CD8-positive, alpha-beta memory T cell (primary cell): ENCODE measurements at regions not wholly inside any gene's neighbourhood (a gene's known extent, or its start where the extent isn't known, plus 50 kb on each side); places are given as distances from the start of the nearest gene placed in this dataset.

Experiments used
- CTCF ChIA-PET: fragments of 350-600 bp; sonication (Branson Sonifier 250); formaldehyde crosslinking; loops from one replicate; lab custom pipeline; 2021; ENCODE audit warnings: antibody characterized with exemption; lab: Charles Lee
- POLR2A ChIA-PET: fragments of 350-600 bp; sonication (Branson Sonifier 250); formaldehyde crosslinking; loops from one replicate; lab custom pipeline; 2021; ENCODE audit warnings: antibody characterized with exemption; lab: Charles Lee
- DNase-seq, 5 donors: peaks; one replicate each; pipeline versions ENCODE4 v3.0.0 to v3.0.0-alpha.2; 2020 to 2022; ENCODE audit warnings: mixed read lengths in 1 of 5
- H3K27ac ChIP-seq: one replicate; pipeline ENCODE4 v1.7.0; 2013; ENCODE audit warnings: low read depth, mild to moderate bottlenecking, low read length, moderate library complexity
- H3K27me3 ChIP-seq: 2 replicates; pipeline ENCODE4 v1.7.0; 2013; ENCODE audit warnings: low read length, mild to moderate bottlenecking; ENCODE audit not compliant: insufficient read depth, poor library complexity, severe bottlenecking
- H3K36me3 ChIP-seq: 2 replicates; pipeline ENCODE4 v1.7.0; 2013; ENCODE audit warnings: mild to moderate bottlenecking, low read length, moderate library complexity; ENCODE audit not compliant: insufficient read depth
- H3K4me1 ChIP-seq: 2 replicates; pipeline ENCODE4 v1.7.0; 2013; ENCODE audit warnings: mild to moderate bottlenecking, low read length, moderate library complexity; ENCODE audit not compliant: insufficient read depth
- H3K4me3 ChIP-seq: 2 replicates; pipeline ENCODE4 v1.7.0; 2013; ENCODE audit warnings: mild to moderate bottlenecking, low read length
- H3K9me3 ChIP-seq: 2 replicates; pipeline ENCODE4 v1.7.0; 2013; ENCODE audit warnings: mild to moderate bottlenecking, low read length
- H3K27ac Mint-ChIP-seq, 8 donors: one replicate each; pipeline ENCODE4 v1.8.0; 2020 to 2021; ENCODE audit warnings: mixed read lengths in 8 of 8, mild to moderate bottlenecking in 6 of 8, inconsistent platforms in 3 of 8, moderate library complexity in 3 of 8
- H3K27me3 Mint-ChIP-seq, 2 donors: one replicate each; pipeline ENCODE4 v1.8.0; 2020 to 2021; ENCODE audit warnings: mixed read lengths in 2 of 2, mild to moderate bottlenecking in 1 of 2, moderate library complexity in 1 of 2
- H3K36me3 Mint-ChIP-seq, 3 donors: one replicate each; pipeline ENCODE4 v1.8.0; 2020 to 2021; ENCODE audit warnings: mixed read lengths in 3 of 3, inconsistent platforms in 1 of 3, mild to moderate bottlenecking in 1 of 3
- H3K4me1 Mint-ChIP-seq, 3 donors: one replicate each; pipeline ENCODE4 v1.8.0; 2020 to 2021; ENCODE audit warnings: mixed read lengths in 3 of 3, inconsistent platforms in 1 of 3, mild to moderate bottlenecking in 1 of 3
- H3K4me3 Mint-ChIP-seq, 7 donors: one replicate each; pipeline ENCODE4 v1.8.0; 2020 to 2021; ENCODE audit warnings: mixed read lengths in 7 of 7, mild to moderate bottlenecking in 6 of 7, moderate library complexity in 4 of 7, inconsistent platforms in 2 of 7
- H3K9me3 Mint-ChIP-seq, 5 donors: one replicate each; pipeline ENCODE4 v1.8.0; 2020 to 2022; ENCODE audit warnings: mixed read lengths in 5 of 5, mild to moderate bottlenecking in 3 of 5, moderate library complexity in 2 of 5, inconsistent platforms in 1 of 5

- Mint-ChIP-seq H3K9me3 (peaks cover 0 to 7% (median 2%) of the 10 kb centered on the region in 5 donors), H3K36me3 (no peaks in the 10 kb centered on the region), H3K27ac (no peak overlapping the region), H3K27me3 (peaks cover 1 to 10% of the 10 kb centered on the region in 2 donors), H3K4me1 (no peaks in the 10 kb centered on the region), H3K4me3 (no peak overlapping the region)
- POLR2A ChIA-PET: no interaction called here
- CTCF ChIA-PET: no interaction called here
- Histone ChIP-seq H3K36me3 (no peaks in the 10 kb centered on the region), H3K9me3 (no peaks in the 10 kb centered on the region), H3K4me3 (no peak overlapping the region), H3K27ac (no peak overlapping the region), H3K4me1 (no peaks in the 10 kb centered on the region), H3K27me3 (no peaks in the 10 kb centered on the region)
- DNase-seq: no peak
These were observed 99.4 kb upstream of the PLEKHA5 start for GRCh38 chr12:19030180-19030579.

GRCh38 chr12:19030603-19031002, 98.9 kb upstream of the PLEKHA5 start:
- ChIA-PET POLR2A (no interaction called here), CTCF (no interaction called here)
- no peak for DNase-seq
- no peaks in the 10 kb centered on the region for H3K36me3 Mint-ChIP-seq
- Histone ChIP-seq H3K9me3 (no peaks in the 10 kb centered on the region), H3K36me3 (no peaks in the 10 kb centered on the region), H3K4me3 (no peak overlapping the region), H3K27ac (no peak overlapping the region), H3K4me1 (no peaks in the 10 kb centered on the region), H3K27me3 (no peaks in the 10 kb centered on the region)
- no peaks in the 10 kb centered on the region for H3K4me1 Mint-ChIP-seq
- H3K9me3 Mint-ChIP-seq: peaks cover 0 to 7% (median 2%) of the 10 kb centered on the region in 5 donors
- H3K4me3 Mint-ChIP-seq: no peak overlapping the region
- H3K27ac Mint-ChIP-seq: no peak overlapping the region
- H3K27me3 Mint-ChIP-seq: peaks cover 1 to 10% of the 10 kb centered on the region in 2 donors

- Histone ChIP-seq H3K9me3 (no peaks in the 10 kb centered on the region), H3K4me1 (no peaks in the 10 kb centered on the region), H3K4me3 (no peak overlapping the region), H3K27ac (no peak overlapping the region), H3K36me3 (no peaks in the 10 kb centered on the region), H3K27me3 (no peaks in the 10 kb centered on the region)
- Mint-ChIP-seq H3K4me1 (no peaks in the 10 kb centered on the region), H3K36me3 (no peaks in the 10 kb centered on the region), H3K4me3 (no peak overlapping the region), H3K9me3 (peaks cover 0 to 7% (median 2%) of the 10 kb centered on the region in 5 donors), H3K27me3 (peaks cover 1 to 10% of the 10 kb centered on the region in 2 donors), H3K27ac (peak overlapping the region in 1 of 8 donors; percentile 44)
- ChIA-PET CTCF (no interaction called here), POLR2A (no interaction called here)
- no peak for DNase-seq
These were observed 98.5 kb upstream of the PLEKHA5 start for GRCh38 chr12:19031032-19031431.

- no peaks in the 10 kb centered on the region for H3K27me3 ChIP-seq
- POLR2A ChIA-PET: no interaction called here
- no peak for DNase-seq
These were observed 96.7 kb upstream of the PLEKHA5 start for GRCh38 chr12:19032826-19033225.

GRCh38 chr12:19033244-19033643, 96.3 kb upstream of the PLEKHA5 start:
- peaks cover 0 to 7% (median 2%) of the 10 kb centered on the region in 5 donors for H3K9me3 Mint-ChIP-seq
- POLR2A ChIA-PET: no interaction called here
- H3K27me3 ChIP-seq: no peaks in the 10 kb centered on the region
- DNase-seq: no peak
- CTCF ChIA-PET: no interaction called here
- no peaks in the 10 kb centered on the region for H3K4me1 ChIP-seq
- H3K27ac Mint-ChIP-seq: no peak overlapping the region
- H3K27me3 Mint-ChIP-seq: peaks cover under 1 to 3% of the 10 kb centered on the region in 2 donors
- H3K4me3 Mint-ChIP-seq: no peak overlapping the region
- H3K4me3 ChIP-seq: no peak overlapping the region
- no peaks in the 10 kb centered on the region for H3K36me3 Mint-ChIP-seq
- no peaks in the 10 kb centered on the region for H3K4me1 Mint-ChIP-seq
- H3K9me3 ChIP-seq: no peaks in the 10 kb centered on the region
- H3K27ac ChIP-seq: no peak overlapping the region
- no peaks in the 10 kb centered on the region for H3K36me3 ChIP-seq

More at GRCh38 chr12:19032826-19033225, 96.7 kb upstream of the PLEKHA5 start:
- no peaks in the 10 kb centered on the region for H3K4me1 Mint-ChIP-seq
- H3K27me3 Mint-ChIP-seq: peaks cover 0 to 5% of the 10 kb centered on the region in 2 donors
- Histone ChIP-seq H3K4me1 (no peaks in the 10 kb centered on the region), H3K9me3 (no peaks in the 10 kb centered on the region), H3K4me3 (no peak overlapping the region), H3K36me3 (no peaks in the 10 kb centered on the region), H3K27ac (no peak overlapping the region)
- H3K9me3 Mint-ChIP-seq: peaks cover 0 to 7% (median 2%) of the 10 kb centered on the region in 5 donors
- H3K4me3 Mint-ChIP-seq: no peak overlapping the region
- CTCF ChIA-PET: no interaction called here
- H3K36me3 Mint-ChIP-seq: no peaks in the 10 kb centered on the region
- H3K27ac Mint-ChIP-seq: no peak overlapping the region

GRCh38 chr12:19034937-19035336, 94.6 kb upstream of the PLEKHA5 start:
- CTCF ChIA-PET: no interaction called here
- POLR2A ChIA-PET: no interaction called here
- Histone ChIP-seq H3K4me3 (no peak overlapping the region), H3K27me3 (no peaks in the 10 kb centered on the region), H3K36me3 (no peaks in the 10 kb centered on the region), H3K9me3 (no peaks in the 10 kb centered on the region), H3K27ac (no peak overlapping the region), H3K4me1 (no peaks in the 10 kb centered on the region)
- Mint-ChIP-seq H3K27me3 (peaks cover 0 to 2% of the 10 kb centered on the region in 2 donors), H3K27ac (no peak overlapping the region), H3K9me3 (peaks cover 0 to 7% (median 2%) of the 10 kb centered on the region in 5 donors), H3K4me3 (no peak overlapping the region), H3K4me1 (no peaks in the 10 kb centered on the region), H3K36me3 (no peaks in the 10 kb centered on the region)
- DNase-seq: no peak

- Mint-ChIP-seq H3K4me3 (no peak overlapping the region), H3K27me3 (peaks cover 2 to 4% of the 10 kb centered on the region in 2 donors), H3K27ac (no peak overlapping the region), H3K9me3 (peaks cover 0 to 7% (median 2%) of the 10 kb centered on the region in 5 donors), H3K4me1 (no peaks in the 10 kb centered on the region), H3K36me3 (no peaks in the 10 kb centered on the region)
- H3K36me3 ChIP-seq: no peaks in the 10 kb centered on the region
- H3K27ac ChIP-seq: no peak overlapping the region
- H3K27me3 ChIP-seq: no peaks in the 10 kb centered on the region
- DNase-seq: no peak
- no peaks in the 10 kb centered on the region for H3K9me3 ChIP-seq
- no peaks in the 10 kb centered on the region for H3K4me1 ChIP-seq
- ChIA-PET POLR2A (no interaction called here), CTCF (no interaction called here)
- no peak overlapping the region for H3K4me3 ChIP-seq
These were observed 94.0 kb upstream of the PLEKHA5 start for GRCh38 chr12:19035536-19035935.

- Mint-ChIP-seq H3K27me3 (peaks cover 2 to 7% of the 10 kb centered on the region in 2 donors), H3K27ac (no peak overlapping the region), H3K36me3 (no peaks in the 10 kb centered on the region), H3K4me1 (no peaks in the 10 kb centered on the region), H3K4me3 (no peak overlapping the region), H3K9me3 (peaks cover 0 to 6% (median 2%) of the 10 kb centered on the region in 5 donors)
- POLR2A ChIA-PET: no interaction called here
- CTCF ChIA-PET: interaction anchor here (1.0 kb wide), 1 partner anchor 11 kb away, joined by 3 read pairs; no protein-coding TSS in a partner anchor
- no peaks in the 10 kb centered on the region for H3K9me3 ChIP-seq
- no peaks in the 10 kb centered on the region for H3K27me3 ChIP-seq
- H3K27ac ChIP-seq: no peak overlapping the region
- no peak for DNase-seq
- H3K4me3 ChIP-seq: no peak overlapping the region
- no peaks in the 10 kb centered on the region for H3K36me3 ChIP-seq
- no peaks in the 10 kb centered on the region for H3K4me1 ChIP-seq
These were observed 92.7 kb upstream of the PLEKHA5 start for GRCh38 chr12:19036673-19037357.
